Panc1 (cell line): ENCODE measurements at regions not wholly inside any gene's neighbourhood (a gene's known extent, or its start where the extent isn't known, plus 50 kb on each side); places are given as distances from the start of the nearest gene placed in this dataset.

ENCODE experiments used
- POLR2AphosphoS5 ChIP-seq: IDR thresholded peaks from 2 replicates; pipeline ENCODE4 v1.6.1; 2012; ENCODE audit warnings: mild to moderate bottlenecking, low read depth, low read length, moderate library complexity
- SIN3A ChIP-seq: IDR thresholded peaks from 2 replicates; pipeline ENCODE4 v1.6.1; 2012; ENCODE audit warnings: low read depth, mild to moderate bottlenecking, low read length, moderate library complexity, borderline replicate concordance; ENCODE audit not compliant: insufficient read depth
- TCF7L2 ChIP-seq: IDR thresholded peaks from 2 replicates; pipeline ENCODE4 v1.6.1; 2011; ENCODE audit warnings: mild to moderate bottlenecking, low read depth, low read length, inconsistent platforms
- TF ChIP-seq, protein P1 (sequence below): fragments of 450-650 bp; IDR thresholded peaks from 2 replicates; pipeline ENCODE4 v1.5.1; 2017; ENCODE audit warnings: mild to moderate bottlenecking

GRCh38 chr9:1267581-1267980, 217.4 kb downstream of the DMRT2 start:
- TF ChIP-seq, protein P1, sequence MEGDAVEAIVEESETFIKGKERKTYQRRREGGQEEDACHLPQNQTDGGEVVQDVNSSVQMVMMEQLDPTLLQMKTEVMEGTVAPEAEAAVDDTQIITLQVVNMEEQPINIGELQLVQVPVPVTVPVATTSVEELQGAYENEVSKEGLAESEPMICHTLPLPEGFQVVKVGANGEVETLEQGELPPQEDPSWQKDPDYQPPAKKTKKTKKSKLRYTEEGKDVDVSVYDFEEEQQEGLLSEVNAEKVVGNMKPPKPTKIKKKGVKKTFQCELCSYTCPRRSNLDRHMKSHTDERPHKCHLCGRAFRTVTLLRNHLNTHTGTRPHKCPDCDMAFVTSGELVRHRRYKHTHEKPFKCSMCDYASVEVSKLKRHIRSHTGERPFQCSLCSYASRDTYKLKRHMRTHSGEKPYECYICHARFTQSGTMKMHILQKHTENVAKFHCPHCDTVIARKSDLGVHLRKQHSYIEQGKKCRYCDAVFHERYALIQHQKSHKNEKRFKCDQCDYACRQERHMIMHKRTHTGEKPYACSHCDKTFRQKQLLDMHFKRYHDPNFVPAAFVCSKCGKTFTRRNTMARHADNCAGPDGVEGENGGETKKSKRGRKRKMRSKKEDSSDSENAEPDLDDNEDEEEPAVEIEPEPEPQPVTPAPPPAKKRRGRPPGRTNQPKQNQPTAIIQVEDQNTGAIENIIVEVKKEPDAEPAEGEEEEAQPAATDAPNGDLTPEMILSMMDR, result no peak
- TF ChIP-seq POLR2AphosphoS5 (no peak), TCF7L2 (no peak), SIN3A (no peak)
